ACC112 (cell line): ENCODE measurements at regions not wholly inside any gene's neighbourhood (a gene's known extent, or its start where the extent isn't known, plus 50 kb on each side); places are given as distances from the start of the nearest gene placed in this dataset.

ENCODE experiments used
- H2AFZ ChIP-seq: fragments of 200-600 bp; sonication (generic); one replicate; pipeline ENCODE4 v1.6.0; 2017; ENCODE audit warnings: antibody characterized with exemption, low read length; ENCODE audit not compliant: unreplicated experiment
- H3K27ac ChIP-seq: fragments of 200-600 bp; sonication (generic); 2 replicates; pipeline ENCODE4 v1.5.1; 2014; ENCODE audit warnings: low read depth, mild to moderate bottlenecking, antibody characterized with exemption, low read length, moderate library complexity
- H3K27me3 ChIP-seq: fragments of 200-600 bp; sonication (generic); 2 replicates; pipeline ENCODE4 v1.6.1; 2014; ENCODE audit warnings: mild to moderate bottlenecking, antibody characterized with exemption, low read length, moderate library complexity, mixed read lengths; ENCODE audit not compliant: insufficient read depth
- H3K36me3 ChIP-seq: fragments of 200-600 bp; sonication (generic); 2 replicates; pipeline ENCODE4 v1.6.1; 2016; ENCODE audit warnings: mild to moderate bottlenecking, antibody characterized with exemption, low read length, moderate library complexity, mixed read lengths; ENCODE audit not compliant: insufficient read depth
- H3K4me1 ChIP-seq: fragments of 200-600 bp; sonication (generic); one replicate; pipeline ENCODE4 v1.6.1; 2016; ENCODE audit warnings: low read length, mixed read lengths; ENCODE audit not compliant: insufficient read depth, unreplicated experiment, control insufficient read depth
- H3K4me3 ChIP-seq: fragments of 200-600 bp; sonication (generic); 2 replicates; pipeline ENCODE4 v1.5.1; 2014; ENCODE audit warnings: mild to moderate bottlenecking, low read depth, low read length
- H3K79me2 ChIP-seq: fragments of 200-600 bp; sonication (generic); one replicate; pipeline ENCODE4 v1.6.0; 2016; ENCODE audit warnings: low read length; ENCODE audit not compliant: control insufficient read depth, unreplicated experiment, insufficient read depth

DNA sequence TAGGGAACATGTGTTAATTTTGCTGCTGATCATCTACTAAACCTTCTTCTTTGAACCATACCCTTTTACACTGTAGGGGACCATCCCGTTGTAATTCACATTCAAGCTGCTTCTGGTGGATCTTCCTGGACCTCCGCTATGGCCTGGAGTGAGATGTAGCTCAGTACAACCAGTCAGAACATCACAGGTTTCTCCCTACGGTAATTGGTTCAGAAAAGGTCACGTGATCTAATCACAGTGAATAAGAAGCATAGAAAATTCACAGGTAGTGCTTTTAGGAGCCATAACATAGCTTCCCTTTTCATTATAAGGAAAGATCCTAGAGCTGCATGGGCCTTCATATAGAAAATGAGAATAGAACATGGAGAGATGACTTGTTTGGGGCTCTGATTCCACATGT lies 320.8 kb upstream of the PDZRN3 start:
- H3K4me3 ChIP-seq: no peak overlapping the region
- peaks cover 13% of the 10 kb centered on the region; the same call in 1 of the 2 replicates for H3K27me3 ChIP-seq
- no peak overlapping the region for H3K27ac ChIP-seq
- H3K79me2 ChIP-seq: no peaks in the 10 kb centered on the region
- H2AFZ ChIP-seq: no peak overlapping the region
- no peaks in the 10 kb centered on the region for H3K4me1 ChIP-seq
- no peaks in the 10 kb centered on the region for H3K36me3 ChIP-seq

DNA sequence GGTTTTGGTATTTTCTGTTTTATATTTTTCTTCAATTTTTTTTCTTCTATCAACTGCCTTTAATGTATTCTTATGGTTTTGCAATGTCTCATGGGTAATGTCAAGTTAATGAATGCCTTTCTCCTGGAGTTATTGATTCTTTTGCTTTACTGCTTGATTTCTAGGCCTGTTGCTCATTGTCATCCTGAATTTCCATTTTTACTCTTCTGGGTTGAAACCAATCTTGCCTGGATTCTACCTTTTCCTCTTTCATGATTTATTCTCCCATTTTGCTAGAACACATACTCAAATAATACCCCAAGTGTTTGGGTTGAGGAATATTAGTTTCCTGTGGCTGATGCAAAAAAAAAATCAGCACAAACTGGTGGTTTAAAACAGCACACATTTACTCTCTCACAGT lies 315.2 kb upstream of the PDZRN3 start:
- Histone ChIP-seq H3K27me3 (0 out of 2 replicates have a peak, but pooled peaks cover under 1% of the 10 kb centered on the region), H2AFZ (no peak overlapping the region), H3K4me1 (no peaks in the 10 kb centered on the region), H3K79me2 (no peaks in the 10 kb centered on the region), H3K36me3 (no peaks in the 10 kb centered on the region), H3K27ac (no peak overlapping the region), H3K4me3 (no peak overlapping the region)

DNA sequence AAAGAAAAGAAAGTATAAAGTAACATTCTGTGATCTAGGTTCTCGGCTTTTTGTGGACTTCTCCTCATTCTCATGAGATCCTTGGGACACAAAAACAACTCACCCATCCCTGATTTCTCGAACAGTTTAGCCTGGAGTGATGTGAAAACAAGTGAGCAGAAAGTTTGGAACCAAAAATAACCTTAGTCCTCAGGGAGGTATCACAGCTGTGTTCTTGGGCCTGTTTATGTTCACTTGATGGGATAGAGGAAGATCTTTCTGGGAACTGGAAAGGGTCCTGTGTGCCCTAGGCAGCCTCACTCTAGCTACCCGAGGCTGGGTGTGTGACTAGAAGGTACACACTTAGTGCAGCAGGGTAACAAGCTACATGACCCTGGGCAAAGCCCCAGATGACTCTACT lies 308.8 kb upstream of the PDZRN3 start:
- Histone ChIP-seq H3K27ac (no peak overlapping the region), H3K4me3 (no peak overlapping the region), H3K36me3 (no peaks in the 10 kb centered on the region), H2AFZ (no peak overlapping the region), H3K27me3 (peaks cover 31% of the 10 kb centered on the region; the same call in 1 of the 2 replicates), H3K4me1 (no peaks in the 10 kb centered on the region), H3K79me2 (no peaks in the 10 kb centered on the region)

DNA sequence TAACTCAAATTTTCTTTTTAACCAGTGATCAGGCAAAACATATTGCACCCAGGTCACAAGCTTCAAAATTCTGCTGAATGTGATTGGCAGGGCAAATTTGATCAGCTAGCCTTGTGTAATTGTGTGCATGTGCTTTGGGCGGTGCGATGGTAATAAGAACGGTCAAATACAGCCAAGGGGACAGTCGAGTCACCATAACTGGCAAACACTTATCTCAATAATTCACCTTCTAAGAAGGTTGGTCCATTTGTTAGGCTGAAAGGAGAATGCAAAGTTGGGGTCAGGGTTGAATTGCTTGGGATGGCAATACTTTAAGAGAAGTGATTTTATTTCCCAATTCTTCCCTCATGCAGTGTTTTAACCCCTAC lies 302.4 kb upstream of the PDZRN3 start:
- Histone ChIP-seq H3K36me3 (no peaks in the 10 kb centered on the region), H3K27ac (no peak overlapping the region), H3K4me3 (no peak overlapping the region), H3K27me3 (0 out of 2 replicates have a peak, but pooled peaks cover 10% of the 10 kb centered on the region), H3K4me1 (no peaks in the 10 kb centered on the region), H3K79me2 (no peaks in the 10 kb centered on the region), H2AFZ (no peak overlapping the region)

DNA sequence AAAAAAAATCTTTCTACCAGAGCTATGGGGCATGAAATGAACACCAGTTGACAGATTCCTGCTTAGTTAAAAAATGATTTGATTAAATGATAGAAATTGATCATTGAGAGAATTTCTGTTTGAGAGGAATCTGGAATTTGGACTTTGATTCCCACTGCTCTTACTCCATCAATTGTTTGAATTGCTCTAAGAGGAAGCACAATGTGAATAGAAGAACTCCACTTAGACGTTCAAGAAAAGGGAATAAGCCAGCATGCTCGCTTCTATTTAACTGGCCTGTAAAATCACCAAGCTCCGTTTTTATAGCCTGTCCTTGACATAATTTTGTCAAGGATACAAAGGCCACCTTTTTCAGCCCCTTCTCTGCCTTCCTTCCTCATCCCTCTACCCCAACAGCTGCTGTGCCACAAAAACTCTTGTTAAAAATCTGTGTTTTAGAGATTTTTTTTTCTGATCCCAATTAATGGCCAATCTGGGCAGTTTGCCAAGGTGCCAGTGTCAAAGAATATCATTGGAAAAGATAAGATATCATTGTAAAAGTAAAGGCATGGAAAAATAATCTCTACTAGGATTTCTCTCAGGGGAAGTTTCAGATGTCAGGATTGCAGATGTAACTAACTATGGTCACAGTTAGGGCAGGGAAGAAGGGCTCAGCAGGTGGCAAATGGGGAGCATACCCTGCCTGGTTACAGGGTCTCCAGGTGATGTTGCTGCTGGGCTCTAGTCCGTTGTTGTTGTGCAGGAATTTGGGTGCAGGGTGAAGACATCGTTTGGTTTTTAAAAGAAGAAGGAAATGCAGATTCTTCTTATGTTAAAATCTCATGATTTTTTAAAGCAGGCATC lies 301.8 kb upstream of the PDZRN3 start:
- Histone ChIP-seq H2AFZ (no peak overlapping the region), H3K4me3 (no peak overlapping the region), H3K36me3 (no peaks in the 10 kb centered on the region), H3K4me1 (no peaks in the 10 kb centered on the region), H3K79me2 (no peaks in the 10 kb centered on the region), H3K27me3 (peaks cover 9% of the 10 kb centered on the region; the same call in 1 of the 2 replicates), H3K27ac (no peak overlapping the region)

DNA sequence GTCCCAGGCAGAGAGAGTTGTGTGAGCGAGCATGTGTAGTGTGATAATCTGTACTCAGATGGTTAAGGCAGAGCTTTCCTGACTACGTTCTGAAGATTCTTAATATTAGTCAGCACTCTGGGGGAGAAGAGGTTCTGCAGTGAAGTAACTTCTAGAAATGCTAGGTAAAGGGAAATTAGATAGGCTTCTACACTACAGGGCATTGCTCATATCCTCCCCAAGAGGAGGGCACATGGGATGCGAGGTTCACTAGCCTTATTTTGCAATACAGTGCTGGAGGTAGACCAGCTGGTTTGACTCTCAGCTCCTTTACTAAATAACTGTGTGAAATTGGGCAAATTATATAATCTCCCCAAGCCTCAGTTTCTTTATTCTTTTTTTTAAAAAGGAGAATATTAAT lies 300.3 kb upstream of the PDZRN3 start:
- Histone ChIP-seq H3K27ac (no peak overlapping the region), H3K36me3 (no peaks in the 10 kb centered on the region), H3K4me1 (no peaks in the 10 kb centered on the region), H3K79me2 (no peaks in the 10 kb centered on the region), H3K27me3 (peaks cover 5% of the 10 kb centered on the region; the same call in 1 of the 2 replicates), H3K4me3 (no peak overlapping the region), H2AFZ (no peak overlapping the region)

DNA sequence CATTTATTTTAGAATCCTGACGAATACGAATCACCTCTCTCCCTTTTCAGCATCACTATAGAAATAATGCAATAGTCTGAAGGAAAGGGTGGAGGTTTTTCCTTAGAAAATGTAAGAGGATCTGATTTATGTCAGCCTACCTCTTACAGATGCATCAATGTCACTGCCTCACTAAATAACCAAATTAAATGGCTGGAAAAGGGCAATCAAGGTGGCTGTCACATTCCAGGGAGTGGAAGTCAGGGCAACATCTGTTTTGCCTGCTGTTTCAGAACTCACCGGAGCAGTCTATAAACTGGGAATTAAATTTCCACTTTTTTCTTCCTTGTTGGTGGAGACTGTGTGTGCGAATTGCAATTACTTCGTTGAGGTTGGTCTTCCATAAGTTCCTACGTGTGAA lies 299.3 kb upstream of the PDZRN3 start:
- Histone ChIP-seq H3K79me2 (no peaks in the 10 kb centered on the region), H3K27ac (no peak overlapping the region), H3K4me1 (no peaks in the 10 kb centered on the region), H3K4me3 (no peak overlapping the region), H3K27me3 (peaks cover 5% of the 10 kb centered on the region; the same call in 1 of the 2 replicates), H3K36me3 (no peaks in the 10 kb centered on the region), H2AFZ (no peak overlapping the region)

DNA sequence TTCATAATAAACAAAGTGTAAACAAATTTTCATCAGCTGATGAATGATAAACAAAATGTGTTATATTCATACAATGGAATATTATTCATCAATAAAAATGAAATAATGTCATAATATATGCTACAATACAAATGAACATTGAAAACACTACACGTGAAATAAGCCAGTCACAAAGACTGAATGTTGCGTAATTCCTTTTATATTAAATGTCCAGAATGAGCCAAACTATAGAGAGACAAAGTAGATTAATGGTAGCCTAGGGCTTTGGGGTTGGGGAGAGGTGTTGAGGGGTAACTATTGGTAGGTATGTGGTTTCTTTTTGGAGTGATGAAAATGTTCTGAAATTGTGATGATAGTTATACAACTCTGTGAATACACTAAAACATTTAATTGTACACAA lies 292.9 kb upstream of the PDZRN3 start:
- Histone ChIP-seq H2AFZ (no peak overlapping the region), H3K4me3 (no peak overlapping the region), H3K79me2 (no peaks in the 10 kb centered on the region), H3K36me3 (no peaks in the 10 kb centered on the region), H3K27ac (no peak overlapping the region), H3K27me3 (peaks cover 13% of the 10 kb centered on the region; the same call in 1 of the 2 replicates), H3K4me1 (no peaks in the 10 kb centered on the region)

DNA sequence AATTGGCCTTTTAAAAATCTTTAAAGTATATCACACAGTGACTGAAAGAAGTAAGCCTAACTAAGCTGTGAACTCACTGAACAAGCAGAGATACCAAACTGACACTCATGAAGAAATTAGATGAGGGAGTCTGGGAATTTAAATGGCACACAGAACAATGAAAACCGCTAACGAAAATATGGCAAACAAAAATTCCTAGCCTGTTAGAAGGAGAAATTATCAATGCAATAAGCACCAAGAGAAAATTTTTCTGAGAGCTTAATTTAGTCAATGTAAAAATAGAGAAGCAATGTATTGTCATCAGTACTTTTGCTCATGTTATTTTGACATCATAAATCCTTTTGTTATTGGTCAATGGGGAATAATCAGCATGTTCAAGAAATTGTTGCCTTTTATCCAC lies 291.1 kb upstream of the PDZRN3 start:
- no peaks in the 10 kb centered on the region for H3K79me2 ChIP-seq
- no peak overlapping the region for H3K27ac ChIP-seq
- no peak overlapping the region for H2AFZ ChIP-seq
- no peaks in the 10 kb centered on the region for H3K4me1 ChIP-seq
- H3K27me3 ChIP-seq: peaks cover 17% of the 10 kb centered on the region; the same call in 1 of the 2 replicates
- H3K4me3 ChIP-seq: no peak overlapping the region
- H3K36me3 ChIP-seq: no peaks in the 10 kb centered on the region

DNA sequence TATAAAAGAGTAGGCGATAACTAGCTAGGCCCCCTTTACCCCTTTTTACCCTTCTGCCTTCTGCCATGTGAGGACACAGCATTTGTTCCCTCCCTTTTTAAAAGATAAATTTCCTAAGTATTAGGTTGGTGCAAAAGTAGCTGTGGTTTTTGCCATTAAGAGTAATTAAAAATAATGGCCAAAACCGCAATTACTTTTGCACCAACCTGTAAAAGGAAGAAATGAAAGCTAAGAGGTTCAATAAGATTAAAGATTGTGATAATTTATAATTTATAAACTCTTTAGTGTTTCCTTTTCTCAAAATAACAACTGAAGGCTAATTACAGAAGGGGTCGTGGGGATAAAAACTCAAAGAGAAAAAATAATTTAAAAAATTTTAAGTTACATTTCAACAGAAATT lies 283.5 kb upstream of the PDZRN3 start:
- Histone ChIP-seq H3K36me3 (no peaks in the 10 kb centered on the region), H2AFZ (no peak overlapping the region), H3K4me3 (no peak overlapping the region), H3K4me1 (no peaks in the 10 kb centered on the region), H3K79me2 (no peaks in the 10 kb centered on the region), H3K27me3 (peaks cover 19% of the 10 kb centered on the region; the same call in 1 of the 2 replicates), H3K27ac (no peak overlapping the region)

DNA sequence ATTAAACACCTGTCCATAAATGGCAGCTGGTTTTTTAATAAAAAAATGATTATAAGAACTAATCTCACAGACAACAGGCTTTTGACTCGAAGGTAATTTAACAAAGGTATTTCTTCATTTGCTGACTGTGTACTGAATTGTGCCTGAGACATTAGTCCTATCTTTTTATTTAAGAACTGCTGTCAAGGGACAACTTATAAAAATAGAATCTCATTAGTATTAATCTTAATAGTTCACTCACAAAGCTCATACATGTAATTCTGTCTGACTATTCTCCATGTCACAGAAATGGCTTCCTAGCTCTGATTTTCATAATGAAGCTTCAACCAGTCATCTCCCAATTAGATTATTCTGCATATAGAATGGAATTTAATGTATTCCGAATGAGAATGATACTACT lies 276.9 kb upstream of the PDZRN3 start:
- no peak overlapping the region for H3K4me3 ChIP-seq
- no peaks in the 10 kb centered on the region for H3K79me2 ChIP-seq
- H3K4me1 ChIP-seq: no peaks in the 10 kb centered on the region

More for the DNA sequence above, 276.9 kb upstream of the PDZRN3 start:
- Histone ChIP-seq H3K27me3 (peaks cover 13% of the 10 kb centered on the region), H3K36me3 (no peaks in the 10 kb centered on the region), H3K27ac (no peak overlapping the region), H2AFZ (no peak overlapping the region)
